HCT116 (cell line): ENCODE measurements at regions not wholly inside any gene's neighbourhood (a gene's known extent, or its start where the extent isn't known, plus 50 kb on each side); places are given as distances from the start of the nearest gene placed in this dataset.

Experiments used
- ATAC-seq: fragments of 200-7000 bp; cut with Tn5 transposase; 2 replicates; pipeline ENCODE4 v1.9.1; 2020; ENCODE audit warnings: mild to moderate bottlenecking, moderate library complexity
- BruUV-seq: library from RNA; stranded (reverse); fragments of 400-500 nt; replicated peaks from 2 replicates; lab custom pipeline; 2021; lab: Mats Ljungman, UMichigan
- CTCF ChIA-PET: fragments of 300-600 bp; sonication (Branson Sonifier 250); formaldehyde crosslinking; loops from one replicate; lab custom pipeline; 2021; ENCODE audit warnings: antibody characterized with exemption; lab: Charles Lee
- POLR2A ChIA-PET: fragments of 300-600, 350-600 bp; sonication (Branson Sonifier 250); formaldehyde crosslinking; loops from one replicate; lab custom pipeline; 2021; ENCODE audit warnings: antibody characterized with exemption; lab: Charles Lee
- RAD21 ChIA-PET, 2 experiments: fragments of 300-600 bp; sonication (Branson Sonifier 250); formaldehyde crosslinking; loops; one replicate each; lab custom pipeline; 2023; ENCODE audit warnings: low total read pairs in 2 of 2; ENCODE audit not compliant: uncharacterized antibody in 2 of 2, unreplicated experiment in 2 of 2, low non-redundant PET in 1 of 2; lab: Charles Lee
- DNase-seq: peaks from one replicate; pipeline ENCODE4 v3.0.0-alpha.2; 2010; ENCODE audit warnings: low read depth, low spot score
- H2AFZ ChIP-seq: fragments of 200-600 bp; shearing (Covaris generic), sonication (generic); 2 replicates; pipeline ENCODE4 v1.6.1; 2017; ENCODE audit warnings: low read depth, mixed run types, mixed read lengths, antibody characterized with exemption, low read length; ENCODE audit not compliant: poor library complexity, severe bottlenecking
- H3K27ac ChIP-seq: 2 replicates; pipeline ENCODE4 v1.5.1; 2012; ENCODE audit warnings: low read depth, low read length
- H3K27me3 ChIP-seq: fragments of 200-600 bp; sonication (generic); 2 replicates; pipeline ENCODE4 v1.6.1; 2016; ENCODE audit warnings: mixed run types, low read length, mixed read lengths; ENCODE audit not compliant: insufficient read depth
- H3K36me3 ChIP-seq, 2 experiments: fragments of 200-500 bp in 1 of 2; fragments of 200-600 bp in 1 of 2; sonication (Bioruptor generic) in 1 of 2; sonication (generic) in 1 of 2; 2 replicates each; pipeline versions ENCODE4 v1.5.1 to v1.6.1; 2014 to 2016; ENCODE audit warnings: low read length in 2 of 2, inconsistent platforms in 1 of 2, mixed read lengths in 1 of 2, mixed run types in 1 of 2; ENCODE audit not compliant: insufficient read depth in 2 of 2, control insufficient read depth in 1 of 2
- H3K4me1 ChIP-seq, 2 experiments: fragments of 200-600 bp in 1 of 2; sonication (generic) in 1 of 2; 2 replicates each; pipeline versions ENCODE4 v1.5.1 to v1.6.1; 2012 to 2017; ENCODE audit warnings: low read length in 2 of 2, inconsistent platforms in 1 of 2, mild to moderate bottlenecking in 1 of 2, mixed read lengths in 1 of 2, mixed run types in 1 of 2, moderate library complexity in 1 of 2; ENCODE audit not compliant: insufficient read depth in 2 of 2, control insufficient read depth in 1 of 2
- H3K4me2 ChIP-seq: fragments of 200-600 bp; sonication (generic); 2 replicates; pipeline ENCODE4 v1.6.1; 2017; ENCODE audit warnings: mixed run types, low read length, mixed read lengths
- H3K4me3 ChIP-seq, 2 experiments: fragments of 200-600 bp in 1 of 2; sonication (generic) in 1 of 2; replicated peaks in 1 of 2; 2 replicates each; pipeline ENCODE4 v1.5.1; 2011 to 2016; ENCODE audit warnings: low read length in 2 of 2, control low read depth in 1 of 2, low read depth in 1 of 2, mild to moderate bottlenecking in 1 of 2, mixed read lengths in 1 of 2, mixed run types in 1 of 2
- H3K79me2 ChIP-seq: fragments of 200-600 bp; sonication (generic); 2 replicates; pipeline ENCODE4 v1.6.1; 2017; ENCODE audit warnings: mild to moderate bottlenecking, mixed run types, low read length, moderate library complexity, mixed read lengths; ENCODE audit not compliant: insufficient read depth
- H3K9ac ChIP-seq: fragments of 200-600 bp; sonication (generic); 2 replicates; pipeline ENCODE4 v1.6.1; 2016; ENCODE audit warnings: low read length, mixed read lengths
- H3K9me2 ChIP-seq: fragments of 200-600 bp; sonication (generic), shearing (Covaris generic); 2 replicates; pipeline ENCODE4 v1.6.1; 2017; ENCODE audit warnings: mixed run types, mild to moderate bottlenecking, moderate library complexity; ENCODE audit not compliant: insufficient read depth
- H3K9me3 ChIP-seq, 2 experiments: fragments of 200-500 bp in 1 of 2; fragments of 200-600 bp in 1 of 2; sonication (Bioruptor generic) in 1 of 2; sonication (generic) in 1 of 2; 2 replicates each; pipeline ENCODE4 v1.6.1; 2014 to 2017; ENCODE audit warnings: low read length in 2 of 2, mixed read lengths in 2 of 2, inconsistent platforms in 1 of 2, low read depth in 1 of 2, mild to moderate bottlenecking in 1 of 2, mixed run types in 1 of 2, moderate library complexity in 1 of 2; ENCODE audit not compliant: control insufficient read depth in 1 of 2, insufficient read depth in 1 of 2
- H4K20me1 ChIP-seq: fragments of 200-600 bp; sonication (generic), shearing (Covaris generic); 2 replicates; pipeline ENCODE4 v1.6.1; 2017; ENCODE audit warnings: mixed run types, mild to moderate bottlenecking, moderate library complexity; ENCODE audit not compliant: insufficient read depth
- EGR1 ChIP-seq: IDR thresholded peaks from 2 replicates; pipeline ENCODE4 v1.6.1; 2012; ENCODE audit warnings: low read depth
- ELF1 ChIP-seq: IDR thresholded peaks from 2 replicates; pipeline ENCODE4 v1.6.1; 2012; ENCODE audit warnings: low read depth, borderline replicate concordance
- EZH2phosphoT487 ChIP-seq: fragments of 200-600 bp; IDR thresholded peaks from 2 replicates; pipeline ENCODE4 v1.6.1; 2018; ENCODE audit warnings: antibody characterized with exemption, borderline replicate concordance
- JUND ChIP-seq: IDR thresholded peaks from 2 replicates; pipeline ENCODE4 v1.6.1; 2012
- MAX ChIP-seq: IDR thresholded peaks from 2 replicates; pipeline ENCODE4 v1.6.1; 2012
- POLR2A ChIP-seq: IDR thresholded peaks from 2 replicates; pipeline ENCODE4 v1.7.0; 2011; ENCODE audit warnings: borderline replicate concordance; ENCODE audit not compliant: insufficient read depth, insufficient read length; ENCODE audit errors: extremely low read depth
- RAD21 ChIP-seq: IDR thresholded peaks from 2 replicates; pipeline ENCODE4 v1.6.1; 2012; ENCODE audit warnings: low read depth, mild to moderate bottlenecking
- SIN3A ChIP-seq: IDR thresholded peaks from 2 replicates; pipeline ENCODE4 v1.6.1; 2012; ENCODE audit warnings: low read depth
- TCF7L2 ChIP-seq: IDR thresholded peaks from 2 replicates; pipeline ENCODE4 v1.7.0; 2011; ENCODE audit warnings: borderline replicate concordance, inconsistent platforms; ENCODE audit not compliant: insufficient read depth, insufficient read length; ENCODE audit errors: extremely low read depth
- ZFX ChIP-seq: fragments of 450-650 bp; IDR thresholded peaks from 2 replicates; pipeline ENCODE4 v1.6.1; 2017
- intact Hi-C: fragments of 100-400 bp; cut with micrococcal nuclease; formaldehyde crosslinking; loops from 2 replicates; pipeline ENCODE4 v1.10.0; 2022
- TF ChIP-seq, protein P1 (sequence below): IDR thresholded peaks from 2 replicates; pipeline ENCODE4 v1.6.1; 2012; ENCODE audit warnings: low read depth
- TF ChIP-seq, protein P2 (sequence below): IDR thresholded peaks from 2 replicates; pipeline ENCODE4 v1.6.1; 2011; ENCODE audit warnings: mild to moderate bottlenecking, low read length, moderate library complexity; ENCODE audit not compliant: insufficient replicate concordance; ENCODE audit errors: extremely low read depth

- no peaks in the 10 kb centered on the region; the same call in 1 of the 2 replicates for H3K9me2 ChIP-seq
- RAD21 ChIA-PET = no interaction called here
Observed at GRCh38 chr10:90644165-90644564, 213.7 kb downstream of the HTR7 start.

More at GRCh38 chr10:90644165-90644564, 213.7 kb downstream of the HTR7 start:
- H3K4me2 ChIP-seq = no peak overlapping the region
- H3K9me3 ChIP-seq = no peaks in the 10 kb centered on the region
- H3K4me1 ChIP-seq = no peaks in the 10 kb centered on the region
- no peak overlapping the region for H2AFZ ChIP-seq
- no peak for DNase-seq
- no peak overlapping the region for H3K27ac ChIP-seq
- no peaks in the 10 kb centered on the region for H3K79me2 ChIP-seq
- H4K20me1 ChIP-seq = no peaks in the 10 kb centered on the region
- intact Hi-C loops = no loop called here
- H3K27me3 ChIP-seq = no peaks in the 10 kb centered on the region
- ATAC-seq = no peak
- CTCF ChIA-PET = no interaction called here
- POLR2A ChIA-PET = no interaction called here
- no peaks in the 10 kb centered on the region for H3K36me3 ChIP-seq
- BruUV-seq = no TSS peak
- no peak for TF ChIP-seq POLR2A
- TF ChIP-seq, protein P1, sequence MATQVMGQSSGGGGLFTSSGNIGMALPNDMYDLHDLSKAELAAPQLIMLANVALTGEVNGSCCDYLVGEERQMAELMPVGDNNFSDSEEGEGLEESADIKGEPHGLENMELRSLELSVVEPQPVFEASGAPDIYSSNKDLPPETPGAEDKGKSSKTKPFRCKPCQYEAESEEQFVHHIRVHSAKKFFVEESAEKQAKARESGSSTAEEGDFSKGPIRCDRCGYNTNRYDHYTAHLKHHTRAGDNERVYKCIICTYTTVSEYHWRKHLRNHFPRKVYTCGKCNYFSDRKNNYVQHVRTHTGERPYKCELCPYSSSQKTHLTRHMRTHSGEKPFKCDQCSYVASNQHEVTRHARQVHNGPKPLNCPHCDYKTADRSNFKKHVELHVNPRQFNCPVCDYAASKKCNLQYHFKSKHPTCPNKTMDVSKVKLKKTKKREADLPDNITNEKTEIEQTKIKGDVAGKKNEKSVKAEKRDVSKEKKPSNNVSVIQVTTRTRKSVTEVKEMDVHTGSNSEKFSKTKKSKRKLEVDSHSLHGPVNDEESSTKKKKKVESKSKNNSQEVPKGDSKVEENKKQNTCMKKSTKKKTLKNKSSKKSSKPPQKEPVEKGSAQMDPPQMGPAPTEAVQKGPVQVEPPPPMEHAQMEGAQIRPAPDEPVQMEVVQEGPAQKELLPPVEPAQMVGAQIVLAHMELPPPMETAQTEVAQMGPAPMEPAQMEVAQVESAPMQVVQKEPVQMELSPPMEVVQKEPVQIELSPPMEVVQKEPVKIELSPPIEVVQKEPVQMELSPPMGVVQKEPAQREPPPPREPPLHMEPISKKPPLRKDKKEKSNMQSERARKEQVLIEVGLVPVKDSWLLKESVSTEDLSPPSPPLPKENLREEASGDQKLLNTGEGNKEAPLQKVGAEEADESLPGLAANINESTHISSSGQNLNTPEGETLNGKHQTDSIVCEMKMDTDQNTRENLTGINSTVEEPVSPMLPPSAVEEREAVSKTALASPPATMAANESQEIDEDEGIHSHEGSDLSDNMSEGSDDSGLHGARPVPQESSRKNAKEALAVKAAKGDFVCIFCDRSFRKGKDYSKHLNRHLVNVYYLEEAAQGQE = no peak
- no peak for TF ChIP-seq RAD21
- no peak for TF ChIP-seq TCF7L2
- TF ChIP-seq MAX = no peak
- TF ChIP-seq ZFX = no peak
- TF ChIP-seq, protein P2, sequence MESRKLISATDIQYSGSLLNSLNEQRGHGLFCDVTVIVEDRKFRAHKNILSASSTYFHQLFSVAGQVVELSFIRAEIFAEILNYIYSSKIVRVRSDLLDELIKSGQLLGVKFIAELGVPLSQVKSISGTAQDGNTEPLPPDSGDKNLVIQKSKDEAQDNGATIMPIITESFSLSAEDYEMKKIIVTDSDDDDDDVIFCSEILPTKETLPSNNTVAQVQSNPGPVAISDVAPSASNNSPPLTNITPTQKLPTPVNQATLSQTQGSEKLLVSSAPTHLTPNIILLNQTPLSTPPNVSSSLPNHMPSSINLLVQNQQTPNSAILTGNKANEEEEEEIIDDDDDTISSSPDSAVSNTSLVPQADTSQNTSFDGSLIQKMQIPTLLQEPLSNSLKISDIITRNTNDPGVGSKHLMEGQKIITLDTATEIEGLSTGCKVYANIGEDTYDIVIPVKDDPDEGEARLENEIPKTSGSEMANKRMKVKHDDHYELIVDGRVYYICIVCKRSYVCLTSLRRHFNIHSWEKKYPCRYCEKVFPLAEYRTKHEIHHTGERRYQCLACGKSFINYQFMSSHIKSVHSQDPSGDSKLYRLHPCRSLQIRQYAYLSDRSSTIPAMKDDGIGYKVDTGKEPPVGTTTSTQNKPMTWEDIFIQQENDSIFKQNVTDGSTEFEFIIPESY = no peak
- TF ChIP-seq SIN3A = no peak
- no peak for TF ChIP-seq JUND
- no peak for TF ChIP-seq ELF1
- TF ChIP-seq EZH2phosphoT487 = no peak
- TF ChIP-seq EGR1 = no peak
- no peak overlapping the region for H3K4me3 ChIP-seq
- no peak overlapping the region for H3K9ac ChIP-seq
